SK-N-SH (cell line): ENCODE measurements at regions not wholly inside any gene's neighbourhood (a gene's known extent, or its start where the extent isn't known, plus 50 kb on each side); places are given as distances from the start of the nearest gene placed in this dataset.

ENCODE experiments used
- CTCF ChIA-PET: fragments of 300-600, 350-600 bp; formaldehyde crosslinking; extraction: SDS; loops from one replicate; lab custom pipeline; 2021; lab: Yijun Ruan, JAX
- POLR2A ChIA-PET: fragments of 350-600 bp; sonication (Branson Sonifier 250); formaldehyde crosslinking; extraction: SDS; loops from one replicate; lab custom pipeline; 2020; ENCODE audit warnings: antibody characterized with exemption, inconsistent platforms; lab: Yijun Ruan, JAX
- DNase-seq: peaks from one replicate; pipeline ENCODE4 v3.0.0; 2012
- H2AFZ ChIP-seq: fragments of 200-600 bp; sonication (generic); 2 replicates; pipeline ENCODE4 v1.8.1; 2016; ENCODE audit warnings: antibody characterized with exemption, mild to moderate bottlenecking, low read depth
- H3F3A ChIP-seq: fragments of 200-600 bp; sonication (generic); replicated peaks from 2 replicates; pipeline ENCODE3; 2016; ENCODE audit warnings: antibody characterized with exemption, mild to moderate bottlenecking; ENCODE audit not compliant: insufficient read depth
- H3K27ac ChIP-seq, 2 experiments: fragments of 200-500 bp in 1 of 2; fragments of 200-600 bp in 1 of 2; sonication (Bioruptor generic) in 1 of 2; sonication (generic), shearing (Covaris generic) in 1 of 2; 2 replicates each; pipeline versions ENCODE4 v1.5.1 to v1.6.1; 2014 to 2016; ENCODE audit warnings: low read depth in 2 of 2, inconsistent platforms in 1 of 2, low read length in 1 of 2, mild to moderate bottlenecking in 1 of 2, mixed read lengths in 1 of 2
- H3K27me3 ChIP-seq: fragments of 200-600 bp; sonication (generic), shearing (Covaris generic); 2 replicates; pipeline ENCODE4 v1.6.1; 2016; ENCODE audit warnings: mixed run types; ENCODE audit not compliant: insufficient read depth
- H3K36me3 ChIP-seq, 2 experiments: fragments of 200-500 bp in 1 of 2; fragments of 200-600 bp in 1 of 2; sonication (Bioruptor generic) in 1 of 2; sonication (generic) in 1 of 2; replicated peaks in 1 of 2; 2 replicates each; pipeline versions ENCODE3 to v1.5.1; 2014 to 2016; ENCODE audit warnings: low read length in 1 of 2, mild to moderate bottlenecking in 1 of 2; ENCODE audit not compliant: insufficient read depth in 2 of 2, control insufficient read depth in 1 of 2
- H3K4me1 ChIP-seq, 2 experiments: fragments of 200-500 bp in 1 of 2; fragments of 200-600 bp in 1 of 2; sonication (Bioruptor generic) in 1 of 2; sonication (generic), shearing (Covaris generic) in 1 of 2; 2 replicates each; pipeline versions ENCODE4 v1.5.1 to v1.6.1; 2014 to 2016; ENCODE audit warnings: low read depth in 1 of 2, low read length in 1 of 2, mixed run types in 1 of 2; ENCODE audit not compliant: insufficient read depth in 2 of 2, control insufficient read depth in 1 of 2
- H3K4me2 ChIP-seq: fragments of 200-600 bp; sonication (generic), shearing (Covaris generic); 2 replicates; pipeline ENCODE4 v1.6.1; 2017; ENCODE audit warnings: mixed run types
- H3K4me3 ChIP-seq, 2 experiments: fragments of 200-500 bp in 1 of 2; fragments of 200-600 bp in 1 of 2; sonication (Bioruptor generic) in 1 of 2; sonication (generic), shearing (Covaris generic) in 1 of 2; 2 replicates each; pipeline versions ENCODE4 v1.5.1 to v1.8.1; 2014 to 2016; ENCODE audit warnings: low read depth in 2 of 2, inconsistent platforms in 1 of 2, low read length in 1 of 2, mild to moderate bottlenecking in 1 of 2, mixed read lengths in 1 of 2, moderate library complexity in 1 of 2
- H3K79me2 ChIP-seq: fragments of 200-600 bp; sonication (generic); 2 replicates; pipeline ENCODE4 v1.8.1; 2017; ENCODE audit warnings: mild to moderate bottlenecking; ENCODE audit not compliant: insufficient read depth
- H3K9ac ChIP-seq: fragments of 200-600 bp; sonication (generic); 2 replicates; pipeline ENCODE4 v1.6.1; 2017; ENCODE audit warnings: mixed run types
- H3K9me2 ChIP-seq: fragments of 200-600 bp; sonication (generic); 2 replicates; pipeline ENCODE4 v1.6.1; 2017; ENCODE audit warnings: mixed run types
- H3K9me3 ChIP-seq: fragments of 200-600 bp; sonication (generic); 2 replicates; pipeline ENCODE4 v1.6.1; 2017; ENCODE audit warnings: mixed run types, mild to moderate bottlenecking, moderate library complexity
- H4K20me1 ChIP-seq: fragments of 200-600 bp; sonication (generic); 2 replicates; pipeline ENCODE4 v1.6.1; 2017; ENCODE audit warnings: mild to moderate bottlenecking, mixed run types; ENCODE audit not compliant: insufficient read depth
- ELF1 ChIP-seq: IDR thresholded peaks from 2 replicates; pipeline ENCODE4 v1.4.0; 2012
- EP300 ChIP-seq, 2 experiments: IDR thresholded peaks; 2 replicates each; pipeline versions ENCODE4 v1.4.0 to v1.6.1; 2012; ENCODE audit warnings: borderline replicate concordance in 1 of 2, low read depth in 1 of 2, low read length in 1 of 2
- EZH2phosphoT487 ChIP-seq: fragments of 200-600 bp; sonication (generic); IDR thresholded peaks from 2 replicates; pipeline ENCODE4 v1.6.1; 2017; ENCODE audit warnings: low read depth, mixed run types, mild to moderate bottlenecking, antibody characterized with exemption, moderate library complexity, borderline replicate concordance
- FOSL2 ChIP-seq: IDR thresholded peaks from 2 replicates; pipeline ENCODE4 v1.4.0; 2012; ENCODE audit warnings: low read depth, mild to moderate bottlenecking, moderate library complexity, borderline replicate concordance
- FOXJ3 ChIP-seq: sonication (generic); formaldehyde crosslinking; IDR thresholded peaks from 2 replicates; pipeline ENCODE4 v1.5.1; 2020; ENCODE audit warnings: mild to moderate bottlenecking, missing genetic modification reagents
- FOXM1 ChIP-seq: IDR thresholded peaks from 2 replicates; pipeline ENCODE4 v1.4.0; 2012; ENCODE audit warnings: low read depth, mild to moderate bottlenecking
- GATA2 ChIP-seq: sonication (generic); formaldehyde crosslinking; IDR thresholded peaks from 2 replicates; pipeline ENCODE4 v1.5.0; 2020; ENCODE audit warnings: mild to moderate bottlenecking, missing genetic modification reagents
- MEF2A ChIP-seq: IDR thresholded peaks from 2 replicates; pipeline ENCODE4 v1.4.0; 2012; ENCODE audit warnings: low read depth, borderline replicate concordance
- MXI1 ChIP-seq: IDR thresholded peaks from 2 replicates; pipeline ENCODE4 v1.6.1; 2012; ENCODE audit warnings: mild to moderate bottlenecking, low read depth, low read length, improper control_type of control experiment
- NRF1 ChIP-seq: IDR thresholded peaks from 2 replicates; pipeline ENCODE4 v1.6.1; 2012; ENCODE audit warnings: low read depth, mild to moderate bottlenecking, low read length
- POLR2AphosphoS5 ChIP-seq: IDR thresholded peaks from 2 replicates; pipeline ENCODE4 v1.6.1; 2012; ENCODE audit warnings: low read depth, low read length
- RAD21 ChIP-seq: IDR thresholded peaks from 2 replicates; pipeline ENCODE4 v1.6.1; 2012; ENCODE audit warnings: mild to moderate bottlenecking, low read length
- RCOR1 ChIP-seq: fragments of 150-350 bp; IDR thresholded peaks from 2 replicates; pipeline ENCODE4 v1.6.1; 2017; ENCODE audit warnings: antibody characterized with exemption, low read length
- REST ChIP-seq: IDR thresholded peaks from 2 replicates; pipeline ENCODE4 v1.6.1; 2012; ENCODE audit warnings: mild to moderate bottlenecking, low read depth, low read length, moderate library complexity
- RXRA ChIP-seq: IDR thresholded peaks from 2 replicates; pipeline ENCODE4 v1.4.0; 2012; ENCODE audit warnings: low read depth, mild to moderate bottlenecking, borderline replicate concordance
- SIN3A ChIP-seq: IDR thresholded peaks from 2 replicates; pipeline ENCODE4 v1.6.1; 2012; ENCODE audit warnings: low read depth, mild to moderate bottlenecking, low read length, moderate library complexity, borderline replicate concordance
- TCF12 ChIP-seq: IDR thresholded peaks from 2 replicates; pipeline ENCODE4 v1.4.0; 2012
- TEAD4 ChIP-seq: IDR thresholded peaks from 2 replicates; pipeline ENCODE4 v1.4.0; 2012; ENCODE audit warnings: mild to moderate bottlenecking, borderline replicate concordance; ENCODE audit not compliant: insufficient read depth
- WGBS: methylation state at CpG from one replicate; pipeline ENCODE4 v1.1.6; 2017; ENCODE audit warnings: low lambda C conversion rate; 5-methylcytosine and 5-hydroxymethylcytosine counted together
- TF ChIP-seq, protein P1 (sequence below): fragments of 150-350 bp; IDR thresholded peaks from 2 replicates; pipeline ENCODE4 v1.6.1; 2017; ENCODE audit warnings: antibody characterized with exemption, low read length, low read depth, borderline replicate concordance
- TF ChIP-seq, protein P2 (sequence below): fragments of 200-600 bp; sonication (generic); IDR thresholded peaks from 2 replicates; pipeline ENCODE4 v1.6.1; 2017; ENCODE audit warnings: antibody characterized with exemption, mild to moderate bottlenecking, moderate library complexity
- TF ChIP-seq, protein P3 (sequence below): IDR thresholded peaks from 2 replicates; pipeline ENCODE4 v1.4.0; 2012; ENCODE audit warnings: low read depth

GRCh38 chr2:226634943-226635604 is 164.5 kb downstream of the IRS1 start:
- no peak for DNase-seq
- Histone ChIP-seq H3K9ac (no peak overlapping the region), H3K9me2 (no peaks in the 10 kb centered on the region), H4K20me1 (no peaks in the 10 kb centered on the region), H3K4me3 (no peak overlapping the region), H3K79me2 (no peaks in the 10 kb centered on the region), H3F3A (no peaks in the 10 kb centered on the region), H3K9me3 (no peaks in the 10 kb centered on the region), H3K4me2 (no peak overlapping the region), H3K4me1 (no peaks in the 10 kb centered on the region), H3K27me3 (no peaks in the 10 kb centered on the region), H3K27ac (no peak overlapping the region), H3K36me3 (peaks cover 0 to 2% of the 10 kb centered on the region in 2 experiments), H2AFZ (no peak overlapping the region)
- 60% methylated on average over 4 of the region's 4 CpGs for WGBS
- ChIA-PET CTCF (no interaction called here), POLR2A (no interaction called here)
- no peak for TF ChIP-seq RCOR1
- TF ChIP-seq ELF1, result no peak
- no peak for TF ChIP-seq SIN3A
- TF ChIP-seq, protein P1, sequence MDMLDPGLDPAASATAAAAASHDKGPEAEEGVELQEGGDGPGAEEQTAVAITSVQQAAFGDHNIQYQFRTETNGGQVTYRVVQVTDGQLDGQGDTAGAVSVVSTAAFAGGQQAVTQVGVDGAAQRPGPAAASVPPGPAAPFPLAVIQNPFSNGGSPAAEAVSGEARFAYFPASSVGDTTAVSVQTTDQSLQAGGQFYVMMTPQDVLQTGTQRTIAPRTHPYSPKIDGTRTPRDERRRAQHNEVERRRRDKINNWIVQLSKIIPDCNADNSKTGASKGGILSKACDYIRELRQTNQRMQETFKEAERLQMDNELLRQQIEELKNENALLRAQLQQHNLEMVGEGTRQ, result no peak
- TF ChIP-seq RAD21, result no peak
- no peak for TF ChIP-seq MXI1
- no peak for TF ChIP-seq EP300 (IDR thresholded peaks at IDR 0.05; ENCODE audit: borderline replicate concordance in 1 of 2, low read depth in 1 of 2, low read length in 1 of 2)
- TF ChIP-seq FOXJ3, result no peak

DNA sequence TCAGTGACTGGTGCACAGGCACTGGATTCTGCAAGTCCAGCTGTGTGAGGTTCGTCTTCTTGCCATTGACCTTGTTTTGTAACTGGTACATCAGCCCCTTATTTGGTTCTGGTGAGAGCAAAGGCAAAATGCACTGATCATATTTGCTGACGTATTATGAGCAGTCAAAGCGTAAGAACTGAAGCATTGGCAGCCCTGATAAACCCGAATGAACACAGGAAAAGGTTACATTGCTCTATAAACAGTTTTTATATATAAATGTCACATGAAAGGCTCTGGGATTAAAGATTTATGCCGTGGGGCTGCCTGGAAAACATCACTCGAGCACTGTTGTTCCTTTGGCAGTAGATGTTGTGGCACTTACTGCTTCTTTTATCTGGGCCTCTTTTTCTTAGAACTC is 167.9 kb downstream of the IRS1 start:
- Histone ChIP-seq H3K4me3 (no peak overlapping the region), H3K27ac (no peak overlapping the region), H3K36me3 (no peaks in the 10 kb centered on the region), H2AFZ (peak overlapping the region; percentile 62; the same call in 1 of the 2 replicates), H3K79me2 (no peaks in the 10 kb centered on the region), H4K20me1 (no peaks in the 10 kb centered on the region), H3K9ac (no peak overlapping the region), H3K27me3 (no peaks in the 10 kb centered on the region), H3K4me2 (no peak overlapping the region), H3K4me1 (no peaks in the 10 kb centered on the region), H3K9me3 (no peaks in the 10 kb centered on the region), H3K9me2 (no peaks in the 10 kb centered on the region), H3F3A (no peaks in the 10 kb centered on the region)
- ChIA-PET CTCF (no interaction called here), POLR2A (no interaction called here)
- DNase-seq, result no peak
- 41% methylated on average over 6 of the region's 6 CpGs for WGBS
- TF ChIP-seq TEAD4 (no peak), EP300 (IDR thresholded peaks at IDR 0.05; ENCODE audit: borderline replicate concordance in 1 of 2, low read depth in 1 of 2, low read length in 1 of 2) (no peak), NRF1 (no peak), SIN3A (no peak), GATA2 (CRISPR knock-in tag) (no peak), TCF12 (no peak), ELF1 (no peak), RAD21 (no peak), FOSL2 (no peak), FOXM1 (no peak), RCOR1 (no peak), MEF2A (no peak), POLR2AphosphoS5 (no peak), REST (no peak), EZH2phosphoT487 (no peak), RXRA (no peak)
- TF ChIP-seq, protein P2, sequence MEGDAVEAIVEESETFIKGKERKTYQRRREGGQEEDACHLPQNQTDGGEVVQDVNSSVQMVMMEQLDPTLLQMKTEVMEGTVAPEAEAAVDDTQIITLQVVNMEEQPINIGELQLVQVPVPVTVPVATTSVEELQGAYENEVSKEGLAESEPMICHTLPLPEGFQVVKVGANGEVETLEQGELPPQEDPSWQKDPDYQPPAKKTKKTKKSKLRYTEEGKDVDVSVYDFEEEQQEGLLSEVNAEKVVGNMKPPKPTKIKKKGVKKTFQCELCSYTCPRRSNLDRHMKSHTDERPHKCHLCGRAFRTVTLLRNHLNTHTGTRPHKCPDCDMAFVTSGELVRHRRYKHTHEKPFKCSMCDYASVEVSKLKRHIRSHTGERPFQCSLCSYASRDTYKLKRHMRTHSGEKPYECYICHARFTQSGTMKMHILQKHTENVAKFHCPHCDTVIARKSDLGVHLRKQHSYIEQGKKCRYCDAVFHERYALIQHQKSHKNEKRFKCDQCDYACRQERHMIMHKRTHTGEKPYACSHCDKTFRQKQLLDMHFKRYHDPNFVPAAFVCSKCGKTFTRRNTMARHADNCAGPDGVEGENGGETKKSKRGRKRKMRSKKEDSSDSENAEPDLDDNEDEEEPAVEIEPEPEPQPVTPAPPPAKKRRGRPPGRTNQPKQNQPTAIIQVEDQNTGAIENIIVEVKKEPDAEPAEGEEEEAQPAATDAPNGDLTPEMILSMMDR, result no peak
- TF ChIP-seq, protein P3, sequence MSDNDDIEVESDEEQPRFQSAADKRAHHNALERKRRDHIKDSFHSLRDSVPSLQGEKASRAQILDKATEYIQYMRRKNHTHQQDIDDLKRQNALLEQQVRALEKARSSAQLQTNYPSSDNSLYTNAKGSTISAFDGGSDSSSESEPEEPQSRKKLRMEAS, result no peak
